SJSA1 (cell line): ENCODE measurements at regions not wholly inside any gene's neighbourhood (a gene's known extent, or its start where the extent isn't known, plus 50 kb on each side); places are given as distances from the start of the nearest gene placed in this dataset.
"Not testable (repeated sequence)": the region's sequence is repeated elsewhere in the genome, so short reads cannot be mapped to it uniquely, and the experiment has no call there.

Experiments used
- DNase-seq, 2 experiments: peaks; one replicate each; pipeline ENCODE4 v3.0.0-alpha.2; 2015 to 2020; ENCODE audit warnings: low spot score in 2 of 2, low read depth in 1 of 2
- H3K27ac ChIP-seq: fragments of 250-450 bp; sonication (Bioruptor Pico); 2 replicates; pipeline ENCODE4 v1.5.1; 2020; ENCODE audit warnings: mild to moderate bottlenecking, moderate library complexity
- H3K27me3 ChIP-seq: fragments of 250-450 bp; sonication (Bioruptor Pico); replicated peaks from 2 replicates; pipeline ENCODE4 v1.5.1; 2020; ENCODE audit warnings: mild to moderate bottlenecking, moderate library complexity
- H3K36me3 ChIP-seq: fragments of 250-450 bp; sonication (Bioruptor Pico); 2 replicates; pipeline ENCODE4 v1.5.1; 2020; ENCODE audit warnings: mild to moderate bottlenecking
- H3K4me1 ChIP-seq: fragments of 250-450 bp; sonication (Bioruptor Pico); replicated peaks from 2 replicates; pipeline ENCODE4 v1.6.1; 2021; ENCODE audit warnings: mild to moderate bottlenecking
- H3K4me3 ChIP-seq: fragments of 250-450 bp; sonication (Bioruptor Pico); 2 replicates; pipeline ENCODE4 v1.5.1; 2020; ENCODE audit warnings: mild to moderate bottlenecking
- H3K9me3 ChIP-seq: fragments of 250-450 bp; sonication (Bioruptor Pico); replicated peaks from 2 replicates; pipeline ENCODE4 v1.5.1; 2020; ENCODE audit warnings: mild to moderate bottlenecking

DNA sequence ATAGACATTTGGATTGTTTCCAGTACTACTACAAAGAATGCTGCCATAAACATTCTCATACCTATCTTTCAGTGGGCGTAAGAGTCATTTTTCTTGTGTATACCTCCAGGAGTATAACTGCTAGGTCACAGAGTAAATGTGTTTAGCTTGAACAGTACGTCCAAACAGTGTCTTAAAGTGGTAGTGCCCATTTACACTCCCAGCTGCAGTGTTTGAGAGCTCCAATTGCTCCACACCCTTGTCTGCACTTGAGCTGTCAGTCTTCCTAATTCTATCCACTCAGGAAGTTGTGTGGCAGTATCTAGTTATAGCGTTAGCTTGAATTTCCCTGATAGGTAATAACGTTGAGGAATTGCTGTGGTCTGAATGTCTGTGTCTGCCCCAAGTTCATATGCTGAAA lies 404.7 kb upstream of the PPP2R3A start:
- Histone ChIP-seq H3K27ac (no peak overlapping the region), H3K27me3 (no peaks in the 10 kb centered on the region), H3K4me1 (peaks cover 10% of the 10 kb centered on the region)

DNA sequence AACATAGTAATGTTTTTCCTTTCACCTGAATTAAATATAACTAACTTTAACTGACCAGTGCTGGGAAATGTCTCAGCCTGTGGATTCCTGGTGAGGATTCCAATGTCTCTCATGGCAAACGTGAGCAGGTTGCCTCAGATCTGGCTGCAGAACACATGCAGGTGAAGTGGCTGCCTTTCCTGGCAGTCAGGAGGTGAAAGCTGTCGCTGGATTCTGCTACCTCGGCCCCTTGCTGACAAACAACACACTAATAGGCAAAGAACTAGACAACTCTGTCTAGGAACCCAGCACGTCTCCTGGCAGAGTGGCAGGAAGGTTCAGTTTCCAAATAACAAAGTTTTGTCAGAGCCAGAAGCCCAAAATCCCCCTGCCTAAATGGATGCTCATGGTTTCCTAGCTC lies 400.8 kb upstream of the PPP2R3A start:
- H3K9me3 ChIP-seq = no peaks in the 10 kb centered on the region
- H3K4me1 ChIP-seq = peaks cover 17% of the 10 kb centered on the region
- H3K27me3 ChIP-seq = no peaks in the 10 kb centered on the region
- peak overlapping the region; percentile 48; the same call in 1 of the 2 replicates for H3K27ac ChIP-seq
- DNase-seq = no peak
- no peaks in the 10 kb centered on the region for H3K36me3 ChIP-seq
- no peak overlapping the region for H3K4me3 ChIP-seq

More for the DNA sequence above, 404.7 kb upstream of the PPP2R3A start:
- DNase-seq = no peak
- H3K36me3 ChIP-seq = no peaks in the 10 kb centered on the region
- H3K9me3 ChIP-seq = no peaks in the 10 kb centered on the region
- no peak overlapping the region for H3K4me3 ChIP-seq

DNA sequence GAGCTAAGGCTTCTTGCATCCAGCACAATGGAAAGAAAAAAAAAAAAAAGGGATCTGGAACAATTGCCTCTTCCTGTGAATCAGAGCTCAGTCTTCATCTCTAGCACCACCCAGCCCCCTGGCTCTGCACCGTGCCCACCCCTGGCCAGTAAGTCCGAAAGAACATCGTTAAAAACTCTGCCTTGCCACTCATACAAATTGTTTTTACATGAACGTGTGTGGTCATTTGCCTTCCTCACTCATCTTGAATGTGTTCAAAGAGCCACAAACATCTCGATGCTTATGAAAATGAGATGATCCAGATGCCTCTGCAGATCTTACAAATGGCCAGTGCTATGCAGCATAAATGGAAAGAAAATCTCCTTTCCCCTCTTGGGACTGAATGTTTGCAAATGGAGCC lies 400.0 kb upstream of the PPP2R3A start:
- H3K4me3 ChIP-seq = no peak overlapping the region
- H3K9me3 ChIP-seq = no peaks in the 10 kb centered on the region
- H3K27me3 ChIP-seq = no peaks in the 10 kb centered on the region
- H3K27ac ChIP-seq = no peak overlapping the region
- DNase-seq = peak; percentile 50 to 54
- H3K4me1 ChIP-seq = peaks cover 17% of the 10 kb centered on the region
- H3K36me3 ChIP-seq = no peaks in the 10 kb centered on the region

DNA sequence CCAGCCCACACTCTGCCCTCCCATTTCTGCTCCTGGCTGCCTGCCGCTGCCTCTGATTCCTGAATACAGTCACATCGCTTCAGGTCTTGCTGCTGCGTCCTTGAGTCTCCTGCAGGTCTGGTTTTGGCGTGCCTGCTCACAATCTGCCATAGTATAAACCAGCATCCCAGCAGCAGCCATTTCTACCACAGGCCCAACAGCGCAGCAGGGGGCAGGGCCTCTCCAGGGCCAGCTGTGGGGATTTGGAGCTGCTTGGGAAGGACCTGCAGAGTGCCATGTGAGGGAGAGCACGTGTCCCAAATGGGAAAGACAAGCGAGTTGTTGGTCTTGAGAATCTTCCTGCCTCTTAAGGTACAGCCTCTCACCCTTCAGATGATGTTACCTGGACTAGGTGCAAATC lies 398.3 kb upstream of the PPP2R3A start:
- no peak for DNase-seq
- H3K4me1 ChIP-seq = peaks cover 17% of the 10 kb centered on the region
- H3K9me3 ChIP-seq = no peaks in the 10 kb centered on the region
- no peaks in the 10 kb centered on the region for H3K27me3 ChIP-seq
- H3K36me3 ChIP-seq = no peaks in the 10 kb centered on the region
- H3K4me3 ChIP-seq = no peak overlapping the region
- no peak overlapping the region for H3K27ac ChIP-seq

DNA sequence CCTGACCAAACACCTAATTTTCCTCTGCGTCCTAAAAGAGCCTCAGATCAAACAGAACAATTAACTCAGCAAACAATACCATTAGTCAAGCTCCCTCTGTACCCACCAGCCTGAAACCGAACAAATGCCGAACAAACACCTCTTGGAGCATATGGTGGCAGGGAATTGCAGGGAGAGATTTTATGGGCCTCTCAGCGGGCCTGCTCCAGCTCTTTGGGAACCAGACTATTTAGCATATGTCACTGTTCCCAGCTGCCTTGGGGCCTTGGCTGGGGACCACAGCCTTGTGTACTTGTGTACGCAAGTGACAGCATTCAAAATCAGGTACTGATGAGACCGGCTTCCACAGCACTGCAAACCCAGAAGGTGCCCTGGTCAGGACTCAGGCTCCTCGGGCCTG lies 388.8 kb upstream of the PPP2R3A start:
- Histone ChIP-seq H3K4me1 (no peaks in the 10 kb centered on the region), H3K4me3 (no peak overlapping the region), H3K9me3 (no peaks in the 10 kb centered on the region), H3K36me3 (no peaks in the 10 kb centered on the region), H3K27me3 (no peaks in the 10 kb centered on the region), H3K27ac (no peak overlapping the region)
- no peak for DNase-seq

DNA sequence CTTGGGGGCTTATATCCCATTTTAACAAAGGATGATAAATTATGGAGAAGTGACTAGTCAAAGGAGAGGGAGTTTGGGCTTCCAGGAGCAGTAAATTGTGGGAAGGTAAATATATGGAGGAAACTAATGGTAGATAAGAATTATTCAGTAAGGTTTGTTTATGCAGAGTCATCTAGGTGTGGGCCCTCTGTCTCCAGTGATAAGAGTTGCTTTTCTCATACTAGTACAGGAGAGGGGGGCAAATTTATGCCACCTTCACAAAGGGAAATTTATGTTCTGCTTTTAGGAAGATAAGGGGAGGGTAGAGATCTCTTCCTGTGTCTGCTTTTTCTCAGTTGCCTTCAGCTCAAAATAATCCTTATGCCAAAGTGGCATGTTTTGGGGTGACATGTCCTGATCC lies 383.7 kb upstream of the PPP2R3A start:
- no peak for DNase-seq
- H3K4me1 ChIP-seq = no peaks in the 10 kb centered on the region

DNA sequence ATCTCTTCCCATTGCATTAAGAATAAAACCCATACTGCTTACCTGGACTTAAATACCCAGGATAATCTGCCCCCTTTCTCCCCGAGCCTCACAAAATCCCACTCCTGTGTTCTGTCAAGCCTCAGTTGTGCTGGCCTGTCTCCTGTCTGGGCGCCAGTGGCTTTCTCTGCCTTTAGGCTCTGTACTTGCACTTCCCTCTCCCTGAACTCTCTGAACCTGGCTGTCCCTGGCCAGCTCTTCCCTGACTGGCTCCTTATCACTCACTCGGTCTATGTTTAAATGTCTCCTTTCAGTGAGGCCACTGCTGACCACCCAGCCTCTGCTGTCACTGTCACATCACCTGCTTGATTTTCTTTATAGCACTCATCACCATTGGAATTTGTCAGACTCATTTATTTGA lies 382.7 kb upstream of the PPP2R3A start:
- no peaks in the 10 kb centered on the region for H3K27me3 ChIP-seq
- no peak overlapping the region for H3K4me3 ChIP-seq
- no peak for DNase-seq
- no peaks in the 10 kb centered on the region for H3K36me3 ChIP-seq
- H3K4me1 ChIP-seq = no peaks in the 10 kb centered on the region
- no peaks in the 10 kb centered on the region for H3K9me3 ChIP-seq
- no peak overlapping the region for H3K27ac ChIP-seq

More for the DNA sequence above, 383.7 kb upstream of the PPP2R3A start:
- H3K36me3 ChIP-seq = no peaks in the 10 kb centered on the region
- no peak overlapping the region for H3K27ac ChIP-seq
- no peaks in the 10 kb centered on the region for H3K9me3 ChIP-seq
- no peak overlapping the region for H3K4me3 ChIP-seq
- H3K27me3 ChIP-seq = no peaks in the 10 kb centered on the region

DNA sequence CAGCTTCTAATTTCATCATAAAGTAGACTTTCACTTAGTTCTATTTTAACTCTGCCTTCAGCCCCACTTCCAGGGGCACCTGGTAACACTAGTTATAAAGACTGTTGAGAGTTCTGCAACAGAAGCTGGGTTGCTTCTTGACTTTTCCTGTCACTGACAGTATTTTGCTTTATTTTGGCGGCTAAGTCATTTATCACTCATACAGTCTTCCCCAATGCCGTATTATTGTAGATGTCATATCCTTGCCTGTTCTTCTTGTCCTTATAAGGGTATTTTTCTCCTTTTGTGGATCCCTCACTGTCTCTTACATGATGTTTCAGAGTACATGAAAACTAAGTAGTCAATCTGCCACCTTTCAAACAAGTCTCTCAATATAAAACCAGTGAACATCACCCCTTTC lies 369.0 kb upstream of the PPP2R3A start:
- Histone ChIP-seq H3K4me1 (no peaks in the 10 kb centered on the region), H3K4me3 (no peak overlapping the region), H3K36me3 (no peaks in the 10 kb centered on the region), H3K27me3 (0 out of 2 replicates have a peak, but pooled peaks cover 2% of the 10 kb centered on the region), H3K27ac (no peak overlapping the region), H3K9me3 (no peaks in the 10 kb centered on the region)
- DNase-seq = no peak

DNA sequence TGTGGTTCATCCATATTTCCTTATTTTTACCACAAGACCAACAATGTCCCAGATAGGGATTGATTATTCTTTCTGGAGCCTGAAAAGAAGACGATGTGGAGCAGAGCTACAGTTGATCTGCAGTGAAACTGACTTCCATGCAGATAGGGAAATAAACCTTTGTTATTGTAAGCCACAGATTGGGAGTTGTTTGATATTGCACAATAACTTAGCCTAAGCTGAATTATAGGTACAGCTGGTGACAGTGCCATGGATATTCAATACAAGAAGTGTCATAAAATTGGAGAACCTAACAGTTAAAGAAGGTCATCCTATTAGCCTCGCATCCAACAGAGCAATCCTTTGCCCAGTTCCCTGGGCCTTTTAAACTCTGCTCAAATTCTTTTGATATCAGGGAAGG lies 367.7 kb upstream of the PPP2R3A start:
- no peaks in the 10 kb centered on the region for H3K36me3 ChIP-seq
- no peaks in the 10 kb centered on the region for H3K4me1 ChIP-seq
- H3K27ac ChIP-seq = no peak overlapping the region
- H3K9me3 ChIP-seq = no peaks in the 10 kb centered on the region
- peaks cover 2% of the 10 kb centered on the region; the same call in 1 of the 2 replicates for H3K27me3 ChIP-seq
- no peak for DNase-seq
- no peak overlapping the region for H3K4me3 ChIP-seq

DNA sequence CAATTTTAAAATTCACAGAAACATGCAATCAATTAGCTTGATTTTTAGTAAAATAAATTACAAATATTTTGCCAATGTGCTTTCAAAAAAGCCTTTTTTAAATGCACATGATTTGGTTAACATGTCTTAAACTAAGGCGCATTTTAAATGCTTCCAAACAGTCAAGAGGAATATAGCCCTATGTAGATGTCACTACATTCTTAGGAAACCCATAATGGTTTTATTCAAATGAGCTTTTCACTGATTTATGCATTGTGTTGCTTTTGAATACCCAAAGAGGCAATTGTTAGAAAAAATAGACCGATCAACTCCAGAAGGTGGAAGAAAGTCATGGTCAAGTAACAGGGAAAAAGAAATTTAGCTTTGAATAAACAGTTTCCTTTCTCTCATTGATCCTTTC lies 366.9 kb upstream of the PPP2R3A start:
- H3K27me3 ChIP-seq = peaks cover 2% of the 10 kb centered on the region; the same call in 1 of the 2 replicates
- no peaks in the 10 kb centered on the region for H3K4me1 ChIP-seq
- no peak for DNase-seq
- no peak overlapping the region for H3K27ac ChIP-seq
- no peaks in the 10 kb centered on the region for H3K9me3 ChIP-seq
- H3K4me3 ChIP-seq = no peak overlapping the region
- no peaks in the 10 kb centered on the region for H3K36me3 ChIP-seq

DNA sequence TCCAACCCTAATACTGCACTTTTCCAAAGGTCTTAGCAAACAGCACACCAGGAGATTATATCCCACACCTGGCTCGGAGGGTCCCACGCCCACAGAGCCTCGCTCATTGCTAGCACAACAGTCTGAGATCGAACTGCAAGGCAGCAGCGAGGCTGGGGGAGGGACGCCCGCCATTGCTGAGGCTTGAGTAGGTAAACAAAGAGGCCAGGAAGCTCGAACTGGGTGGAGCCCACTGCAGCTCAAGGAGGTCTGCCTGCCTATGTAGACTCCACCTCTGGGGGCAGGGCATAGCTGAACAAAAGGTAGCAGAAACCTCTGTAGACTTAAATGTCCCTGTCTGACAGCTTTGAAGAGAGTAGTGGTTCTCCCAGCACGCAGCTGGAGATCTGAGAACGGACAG lies 361.0 kb upstream of the PPP2R3A start:
- H3K27me3 ChIP-seq, DNase-seq, H3K4me3 ChIP-seq, H3K36me3 ChIP-seq, H3K27ac ChIP-seq, H3K4me1 ChIP-seq, H3K9me3 ChIP-seq: not testable (repeated sequence)

DNA sequence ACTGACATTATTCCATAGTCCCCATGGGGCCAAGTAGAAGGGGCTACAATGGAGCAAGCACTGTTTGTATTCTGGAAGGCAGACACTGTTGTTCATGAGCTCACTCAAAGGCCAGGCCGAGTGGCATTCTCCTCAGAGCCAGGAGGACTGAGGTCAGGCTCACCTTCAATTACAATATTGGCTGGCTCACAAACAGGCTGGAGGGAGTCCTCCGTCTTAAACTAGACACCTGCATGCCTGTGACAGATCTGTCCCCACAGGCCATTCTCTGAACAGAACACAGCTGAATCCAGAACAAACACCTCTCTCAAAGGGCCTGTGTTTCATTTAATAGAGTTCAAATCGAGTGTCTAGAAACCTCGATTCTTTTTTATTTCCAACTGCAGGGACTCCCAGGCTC lies 347.4 kb upstream of the PPP2R3A start:
- Histone ChIP-seq H3K36me3 (no peaks in the 10 kb centered on the region), H3K4me3 (no peak overlapping the region), H3K27ac (no peak overlapping the region), H3K27me3 (0 out of 2 replicates have a peak, but pooled peaks cover 2% of the 10 kb centered on the region), H3K4me1 (no peaks in the 10 kb centered on the region), H3K9me3 (no peaks in the 10 kb centered on the region)
- no peak for DNase-seq

DNA sequence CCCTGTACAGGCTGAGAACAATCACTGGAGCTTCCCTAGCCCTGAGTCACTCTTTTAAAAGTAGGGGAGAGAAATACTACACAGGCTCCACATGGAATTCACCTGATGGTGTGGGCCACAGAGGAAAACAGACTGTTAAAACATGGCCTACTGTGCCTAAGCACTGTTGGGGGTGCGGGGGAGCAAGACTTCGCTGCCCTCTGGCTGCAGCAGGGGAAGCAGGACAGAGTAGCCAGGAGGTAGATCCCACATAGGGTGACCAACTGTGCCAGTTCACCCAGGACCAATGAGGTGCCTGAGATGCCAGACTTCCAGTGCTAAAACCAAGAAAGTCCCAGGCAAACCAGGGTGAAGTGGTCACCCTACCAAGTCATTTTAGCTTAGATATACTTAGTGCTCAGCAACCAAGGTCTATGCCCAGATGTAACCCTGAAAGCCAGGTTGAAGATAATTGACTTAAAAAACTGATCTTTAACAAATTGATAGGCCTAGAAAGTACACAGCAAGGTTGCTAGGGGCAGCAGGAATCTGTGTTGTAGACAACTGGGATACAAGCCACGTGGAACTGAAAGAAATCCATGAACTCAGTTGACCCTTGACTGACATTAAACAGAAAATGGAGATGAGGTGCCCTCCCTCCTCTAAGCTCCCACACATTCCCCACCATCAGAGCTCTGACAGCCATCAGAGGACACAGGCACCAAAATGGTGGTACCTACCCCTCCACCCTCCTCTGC lies 344.2 kb upstream of the PPP2R3A start:
- Histone ChIP-seq H3K9me3 (no peaks in the 10 kb centered on the region), H3K27me3 (no peaks in the 10 kb centered on the region), H3K4me1 (no peaks in the 10 kb centered on the region), H3K36me3 (no peaks in the 10 kb centered on the region), H3K4me3 (no peak overlapping the region), H3K27ac (no peak overlapping the region)
- DNase-seq = no peak

DNA sequence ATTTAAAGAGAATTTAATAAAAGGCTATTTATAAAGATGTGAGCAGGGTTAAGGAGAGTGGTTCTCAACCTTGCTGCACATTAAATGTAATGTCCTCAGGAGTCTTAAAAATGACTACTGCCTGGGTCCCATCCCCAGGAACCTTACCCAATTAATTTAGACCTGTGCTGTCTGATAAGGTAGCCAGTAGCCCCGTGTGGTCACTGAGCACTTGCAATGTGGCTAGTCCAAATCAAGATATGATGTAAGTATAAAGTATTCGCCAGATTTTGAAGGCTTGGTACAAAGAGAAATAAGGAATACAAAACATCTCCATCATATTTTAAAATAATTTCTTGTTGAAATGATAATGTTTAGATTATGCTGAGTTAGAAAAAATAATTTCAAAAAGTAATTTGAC lies 343.3 kb upstream of the PPP2R3A start:
- Histone ChIP-seq H3K27me3 (no peaks in the 10 kb centered on the region), H3K36me3 (no peaks in the 10 kb centered on the region), H3K4me1 (no peaks in the 10 kb centered on the region), H3K27ac (no peak overlapping the region), H3K4me3 (no peak overlapping the region), H3K9me3 (no peaks in the 10 kb centered on the region)
- DNase-seq = no peak

DNA sequence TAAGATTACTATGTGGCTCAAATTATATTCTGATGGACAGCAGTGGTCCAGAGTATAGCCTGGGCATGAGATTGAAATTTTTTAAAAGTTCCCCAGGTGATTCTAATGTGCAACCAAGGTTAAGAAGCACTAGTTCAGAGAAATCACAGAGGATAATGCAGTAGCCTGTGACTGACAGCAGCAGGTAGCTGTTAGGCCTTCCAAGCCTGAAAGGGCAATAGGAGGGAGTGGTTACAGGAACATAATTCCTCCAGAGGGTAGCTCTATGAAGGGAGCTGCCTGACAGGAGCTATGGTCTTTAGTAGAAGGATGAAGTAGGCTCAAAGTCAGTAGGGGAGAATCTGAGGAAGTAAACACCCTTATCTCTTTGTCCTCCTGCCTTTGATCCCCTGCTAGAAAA lies 342.9 kb upstream of the PPP2R3A start:
- Histone ChIP-seq H3K9me3 (no peaks in the 10 kb centered on the region), H3K36me3 (no peaks in the 10 kb centered on the region), H3K4me1 (no peaks in the 10 kb centered on the region), H3K27me3 (no peaks in the 10 kb centered on the region), H3K27ac (no peak overlapping the region), H3K4me3 (no peak overlapping the region)
- no peak for DNase-seq
